ENCODE measurements at regions not wholly inside any gene's neighbourhood (a gene's known extent, or its start where the extent isn't known, plus 50 kb on each side); places are given as distances from the start of the nearest gene placed in this dataset.

GRCh38 chr4:135354876-135355275, 1153.3 kb upstream of the PABPC4L start:
- TF ChIP-seq CTCF (IDR thresholded peaks at IDR 0.05) (no peak), POLR2A (IDR thresholded peaks at IDR 0.05) (no peak), POLR2AphosphoS5 (IDR thresholded peaks at IDR 0.05) (no peak), EP300 (IDR thresholded peaks at IDR 0.05) (no peak)

Measured in upper lobe of left lung (tissue), 4 donors.